ENCODE measurements at regions not wholly inside any gene's neighbourhood (a gene's known extent, or its start where the extent isn't known, plus 50 kb on each side); places are given as distances from the start of the nearest gene placed in this dataset.

- Histone ChIP-seq H3F3A (ENCODE audit: control insufficient read depth, insufficient read depth) (no peaks in the 10 kb centered on the region), H4K20me1 (ENCODE audit: control insufficient read depth, insufficient read depth, low read depth, low read length) (no peaks in the 10 kb centered on the region), H3K9me3 (ENCODE audit: control insufficient read depth, insufficient read depth, low read length) (peaks cover 2% of the 10 kb centered on the region; the same call in 1 of the 2 replicates), H3K27me3 (ENCODE audit: control insufficient read depth, low read length) (no peaks in the 10 kb centered on the region), H3K4me1 (ENCODE audit: control insufficient read depth, low read length) (no peaks in the 10 kb centered on the region), H3K36me3 (ENCODE audit: control insufficient read depth, low read length) (no peaks in the 10 kb centered on the region), H3K9me2 (replicated peaks; ENCODE audit: control insufficient read depth, low read length) (no peaks in the 10 kb centered on the region), H3K27ac (ENCODE audit: low read depth, low read length) (no peak overlapping the region), H3K79me2 (ENCODE audit: control insufficient read depth, low read length) (no peaks in the 10 kb centered on the region), H3K4me3 (ENCODE audit: low read length) (no peak overlapping the region), H3K4me2 (ENCODE audit: low read length) (no peak overlapping the region)
- no peak for TF ChIP-seq CTCF (IDR thresholded peaks at IDR 0.05; ENCODE audit: low read depth, low read length, poor library complexity, severe bottlenecking)
- no peak for TF ChIP-seq EZH2phosphoT487 (IDR thresholded peaks at IDR 0.05; ENCODE audit: borderline replicate concordance, low read length)
Measured at GRCh38 chr6:55998576-55998975, 123.2 kb upstream of the BMP5 start.

- Histone ChIP-seq H3K79me2 (ENCODE audit: control insufficient read depth, low read length) (no peaks in the 10 kb centered on the region), H3K9me2 (replicated peaks; ENCODE audit: control insufficient read depth, low read length) (no peaks in the 10 kb centered on the region), H3K4me2 (ENCODE audit: low read length) (no peak overlapping the region), H3K4me3 (ENCODE audit: low read length) (no peak overlapping the region), H3K27ac (ENCODE audit: low read depth, low read length) (no peak overlapping the region), H4K20me1 (ENCODE audit: control insufficient read depth, insufficient read depth, low read depth, low read length) (no peaks in the 10 kb centered on the region), H3K27me3 (ENCODE audit: control insufficient read depth, low read length) (no peaks in the 10 kb centered on the region), H3K4me1 (ENCODE audit: control insufficient read depth, low read length) (no peaks in the 10 kb centered on the region), H3K36me3 (ENCODE audit: control insufficient read depth, low read length) (no peaks in the 10 kb centered on the region), H3F3A (ENCODE audit: control insufficient read depth, insufficient read depth) (no peaks in the 10 kb centered on the region), H3K9me3 (ENCODE audit: control insufficient read depth, insufficient read depth, low read length) (peaks cover 6% of the 10 kb centered on the region; the same call in 1 of the 2 replicates)
- no peak for TF ChIP-seq CTCF (IDR thresholded peaks at IDR 0.05; ENCODE audit: low read depth, low read length, poor library complexity, severe bottlenecking)
- no peak for TF ChIP-seq EZH2phosphoT487 (IDR thresholded peaks at IDR 0.05; ENCODE audit: borderline replicate concordance, low read length)
Measured at GRCh38 chr6:55997223-55997874, 122.0 kb upstream of the BMP5 start.

GRCh38 chr6:55994531-55994930 lies 119.1 kb upstream of the BMP5 start:
- H3K36me3 ChIP-seq (ENCODE audit: control insufficient read depth, low read length): no peaks in the 10 kb centered on the region
- no peak overlapping the region for H3K4me2 ChIP-seq (ENCODE audit: low read length)
- no peaks in the 10 kb centered on the region for H3K9me2 ChIP-seq (replicated peaks; ENCODE audit: control insufficient read depth, low read length)
- H4K20me1 ChIP-seq (ENCODE audit: control insufficient read depth, insufficient read depth, low read depth, low read length): no peaks in the 10 kb centered on the region
- no peaks in the 10 kb centered on the region for H3K79me2 ChIP-seq (ENCODE audit: control insufficient read depth, low read length)
- H3K9me3 ChIP-seq (ENCODE audit: control insufficient read depth, insufficient read depth, low read length): peaks cover 6% of the 10 kb centered on the region; the same call in 1 of the 2 replicates
- no peaks in the 10 kb centered on the region for H3K27me3 ChIP-seq (ENCODE audit: control insufficient read depth, low read length)
- no peaks in the 10 kb centered on the region for H3K4me1 ChIP-seq (ENCODE audit: control insufficient read depth, low read length)
- H3F3A ChIP-seq (ENCODE audit: control insufficient read depth, insufficient read depth): no peaks in the 10 kb centered on the region
- TF ChIP-seq EZH2phosphoT487 (IDR thresholded peaks at IDR 0.05; ENCODE audit: borderline replicate concordance, low read length) (no peak), CTCF (IDR thresholded peaks at IDR 0.05; ENCODE audit: low read depth, low read length, poor library complexity, severe bottlenecking) (no peak)
- no peak overlapping the region for H3K27ac ChIP-seq (ENCODE audit: low read depth, low read length)
- no peak overlapping the region for H3K4me3 ChIP-seq (ENCODE audit: low read length)
